ENCODE measurements at regions not wholly inside any gene's neighbourhood (a gene's known extent, or its start where the extent isn't known, plus 50 kb on each side); places are given as distances from the start of the nearest gene placed in this dataset.

DNA sequence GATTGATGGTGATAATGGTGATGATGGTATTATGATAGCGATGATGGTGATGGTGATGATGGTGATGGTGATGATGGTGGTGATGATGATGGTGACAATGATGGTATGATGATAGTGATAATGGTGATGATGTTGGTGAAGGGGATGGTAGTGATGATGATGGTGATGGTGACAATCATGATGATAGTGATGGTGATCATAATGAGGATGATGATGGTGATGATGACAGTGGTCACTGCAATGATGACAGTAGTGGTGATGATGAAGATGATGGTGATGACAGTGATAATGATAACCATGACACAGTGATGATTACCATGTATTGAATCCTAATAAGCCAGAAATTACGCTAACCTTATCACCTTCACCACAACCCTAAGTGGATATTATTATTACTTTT, 128.2 kb downstream of the SHANK2 start:
- H2AFZ ChIP-seq (ENCODE audit: low read depth) = no peak overlapping the region
- no peaks in the 10 kb centered on the region for H3K79me2 ChIP-seq (ENCODE audit: insufficient read depth, low read depth)
- H3K4me2 ChIP-seq = no peak overlapping the region
- no peaks in the 10 kb centered on the region for H4K20me1 ChIP-seq (ENCODE audit: insufficient read depth)
- H3K4me1 ChIP-seq (ENCODE audit: low read depth, poor library complexity, severe bottlenecking) = no peaks in the 10 kb centered on the region
- no peak overlapping the region for H3K27ac ChIP-seq
- no peaks in the 10 kb centered on the region for H3K27me3 ChIP-seq (ENCODE audit: insufficient read depth, low read depth)
- H3K4me3 ChIP-seq (IDR thresholded peaks at IDR 0.05; ENCODE audit: insufficient read depth, low read depth, low read length) = no peak overlapping the region
- TF ChIP-seq, protein P1, sequence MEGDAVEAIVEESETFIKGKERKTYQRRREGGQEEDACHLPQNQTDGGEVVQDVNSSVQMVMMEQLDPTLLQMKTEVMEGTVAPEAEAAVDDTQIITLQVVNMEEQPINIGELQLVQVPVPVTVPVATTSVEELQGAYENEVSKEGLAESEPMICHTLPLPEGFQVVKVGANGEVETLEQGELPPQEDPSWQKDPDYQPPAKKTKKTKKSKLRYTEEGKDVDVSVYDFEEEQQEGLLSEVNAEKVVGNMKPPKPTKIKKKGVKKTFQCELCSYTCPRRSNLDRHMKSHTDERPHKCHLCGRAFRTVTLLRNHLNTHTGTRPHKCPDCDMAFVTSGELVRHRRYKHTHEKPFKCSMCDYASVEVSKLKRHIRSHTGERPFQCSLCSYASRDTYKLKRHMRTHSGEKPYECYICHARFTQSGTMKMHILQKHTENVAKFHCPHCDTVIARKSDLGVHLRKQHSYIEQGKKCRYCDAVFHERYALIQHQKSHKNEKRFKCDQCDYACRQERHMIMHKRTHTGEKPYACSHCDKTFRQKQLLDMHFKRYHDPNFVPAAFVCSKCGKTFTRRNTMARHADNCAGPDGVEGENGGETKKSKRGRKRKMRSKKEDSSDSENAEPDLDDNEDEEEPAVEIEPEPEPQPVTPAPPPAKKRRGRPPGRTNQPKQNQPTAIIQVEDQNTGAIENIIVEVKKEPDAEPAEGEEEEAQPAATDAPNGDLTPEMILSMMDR (conservative IDR thresholded peaks at IDR 0.05; ENCODE audit: low read depth, low read length) = no peak
- H3K36me3 ChIP-seq (ENCODE audit: insufficient read depth) = no peaks in the 10 kb centered on the region
- H3K9ac ChIP-seq = no peak overlapping the region

DNA sequence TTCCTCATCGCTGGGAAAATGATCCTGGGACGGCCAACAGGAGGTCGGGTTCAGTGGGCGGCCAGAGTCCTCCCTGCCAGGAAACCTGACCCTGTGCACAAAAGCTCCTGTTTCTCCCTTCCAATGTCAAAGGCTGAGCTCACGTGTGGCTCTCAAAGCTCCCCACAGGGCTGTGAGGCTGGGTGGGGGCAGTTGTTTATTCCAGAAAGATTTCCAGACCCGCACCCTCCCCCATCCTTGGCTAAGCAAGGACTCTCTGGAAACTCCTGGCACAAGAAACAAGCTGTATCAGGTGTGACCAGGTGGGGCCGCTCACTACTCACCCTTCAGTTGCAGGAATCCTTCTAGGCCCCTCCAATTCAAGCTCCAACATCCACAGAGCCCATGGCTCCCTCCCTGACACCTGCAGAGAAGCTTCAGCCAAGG, 131.9 kb downstream of the SHANK2 start:
- H3K36me3 ChIP-seq (ENCODE audit: insufficient read depth) = no peaks in the 10 kb centered on the region
- TF ChIP-seq, protein P1 (conservative IDR thresholded peaks at IDR 0.05; ENCODE audit: low read depth, low read length) = no peak
- peaks cover 7% of the 10 kb centered on the region for H3K4me1 ChIP-seq (ENCODE audit: low read depth, poor library complexity, severe bottlenecking)
- no peak overlapping the region for H2AFZ ChIP-seq (ENCODE audit: low read depth)
- no peak overlapping the region for H3K4me2 ChIP-seq
- no peaks in the 10 kb centered on the region for H4K20me1 ChIP-seq (ENCODE audit: insufficient read depth)
- H3K27ac ChIP-seq = no peak overlapping the region
- H3K9ac ChIP-seq = no peak overlapping the region
- H3K79me2 ChIP-seq (ENCODE audit: insufficient read depth, low read depth) = no peaks in the 10 kb centered on the region
- H3K4me3 ChIP-seq (IDR thresholded peaks at IDR 0.05; ENCODE audit: insufficient read depth, low read depth, low read length) = no peak overlapping the region
- H3K27me3 ChIP-seq (ENCODE audit: insufficient read depth, low read depth) = no peaks in the 10 kb centered on the region

DNA sequence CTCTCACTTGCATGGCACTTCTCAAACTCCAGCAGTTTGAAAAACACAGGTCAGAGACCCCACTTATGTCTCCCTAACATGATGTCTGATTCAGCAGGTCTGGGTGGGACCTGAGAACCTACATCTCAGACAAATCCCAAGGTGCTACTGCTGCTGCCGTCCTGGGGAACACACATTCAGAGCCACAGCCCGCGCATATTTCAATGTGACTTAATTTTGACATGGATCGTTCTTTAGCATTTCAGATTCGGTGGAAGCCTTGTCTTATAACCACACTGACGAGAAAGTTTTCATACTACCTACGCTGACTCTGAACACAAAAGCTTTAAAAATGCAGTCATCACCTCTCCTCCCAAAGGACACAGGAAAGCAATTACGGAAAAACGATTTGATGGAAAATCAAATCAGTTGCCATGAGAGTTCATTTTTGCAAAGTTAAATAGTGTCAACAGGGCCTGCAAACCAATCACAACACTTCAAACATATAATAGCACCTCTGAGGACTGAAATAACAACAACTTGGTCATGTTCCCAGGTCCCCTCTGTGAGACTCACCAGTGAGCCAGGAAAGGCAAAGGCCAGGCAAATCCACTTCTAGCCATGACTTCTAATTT, 132.6 kb downstream of the SHANK2 start:
- TF ChIP-seq, protein P1 (conservative IDR thresholded peaks at IDR 0.05; ENCODE audit: low read depth, low read length) = no peak
- Histone ChIP-seq H3K27ac (no peak overlapping the region), H3K27me3 (ENCODE audit: insufficient read depth, low read depth) (no peaks in the 10 kb centered on the region)

DNA sequence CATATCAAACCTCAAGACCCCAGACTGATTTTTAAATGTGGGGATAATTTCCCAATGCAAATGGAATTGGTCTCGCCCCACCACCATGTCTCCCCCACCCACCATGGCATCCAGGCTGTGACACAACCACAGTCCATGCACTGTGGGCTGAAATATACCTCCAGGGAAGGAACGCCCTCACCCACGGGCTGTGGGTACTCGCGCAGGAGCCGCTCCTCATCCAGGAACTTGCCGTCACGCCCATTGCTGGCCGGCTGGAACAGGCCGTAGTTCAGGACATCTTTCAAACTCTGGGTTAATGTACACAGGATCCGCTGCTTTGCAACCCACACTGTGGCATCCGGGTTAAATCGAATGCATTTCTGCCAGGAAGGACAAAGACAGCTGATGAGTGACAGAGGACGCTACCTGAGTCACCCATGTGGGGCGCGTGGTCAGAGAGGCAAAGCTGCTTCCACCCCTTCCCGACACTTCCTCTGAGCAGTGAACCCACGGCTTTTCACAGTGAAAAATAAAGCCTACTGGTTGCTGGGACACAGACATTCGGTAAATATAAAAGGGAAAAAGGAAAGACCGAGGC, 133.6 kb downstream of the SHANK2 start:
- Histone ChIP-seq H2AFZ (ENCODE audit: low read depth) (no peak overlapping the region), H3K27me3 (ENCODE audit: insufficient read depth, low read depth) (no peaks in the 10 kb centered on the region), H3K36me3 (ENCODE audit: insufficient read depth) (no peaks in the 10 kb centered on the region), H3K4me3 (IDR thresholded peaks at IDR 0.05; ENCODE audit: insufficient read depth, low read depth, low read length) (no peak overlapping the region), H3K9ac (no peak overlapping the region), H3K79me2 (ENCODE audit: insufficient read depth, low read depth) (no peaks in the 10 kb centered on the region), H4K20me1 (ENCODE audit: insufficient read depth) (no peaks in the 10 kb centered on the region), H3K27ac (no peak overlapping the region), H3K4me1 (ENCODE audit: low read depth, poor library complexity, severe bottlenecking) (peaks cover 22% of the 10 kb centered on the region), H3K4me2 (no peak overlapping the region)
- TF ChIP-seq, protein P1 (conservative IDR thresholded peaks at IDR 0.05; ENCODE audit: low read depth, low read length) = no peak

More for the DNA sequence above, 132.6 kb downstream of the SHANK2 start:
- Histone ChIP-seq H3K9ac (no peak overlapping the region), H3K4me1 (ENCODE audit: low read depth, poor library complexity, severe bottlenecking) (peaks cover 15% of the 10 kb centered on the region), H3K79me2 (ENCODE audit: insufficient read depth, low read depth) (no peaks in the 10 kb centered on the region), H3K4me3 (IDR thresholded peaks at IDR 0.05; ENCODE audit: insufficient read depth, low read depth, low read length) (no peak overlapping the region), H3K4me2 (no peak overlapping the region), H2AFZ (ENCODE audit: low read depth) (no peak overlapping the region), H4K20me1 (ENCODE audit: insufficient read depth) (no peaks in the 10 kb centered on the region), H3K36me3 (ENCODE audit: insufficient read depth) (no peaks in the 10 kb centered on the region)
